ENCODE measurements at regions not wholly inside any gene's neighbourhood (a gene's known extent, or its start where the extent isn't known, plus 50 kb on each side); places are given as distances from the start of the nearest gene placed in this dataset.
"Not testable (repeated sequence)": the region's sequence is repeated elsewhere in the genome, so short reads cannot be mapped to it uniquely, and the experiment has no call there.

DNA sequence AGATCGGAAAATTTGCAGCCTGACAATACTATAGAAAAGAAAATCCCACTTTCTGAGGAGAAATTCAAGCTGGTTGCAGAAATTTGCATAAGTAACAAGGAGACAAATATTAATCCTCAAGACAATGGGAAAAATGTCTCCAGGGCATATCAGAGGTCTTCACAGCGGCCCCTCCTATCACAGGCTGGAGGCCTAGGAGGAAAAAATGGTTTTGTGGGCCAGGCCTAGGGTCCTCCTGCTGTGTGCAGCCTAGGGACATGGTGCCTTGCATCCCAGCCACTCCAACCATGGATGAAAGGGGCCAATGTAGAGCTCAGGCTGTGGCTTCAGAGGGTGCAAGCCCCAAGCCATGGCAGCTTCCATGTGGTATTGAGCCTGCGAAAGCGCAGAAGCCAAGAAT is 138.5 kb upstream of the MAN2A1 start:
- not testable (repeated sequence) for TF ChIP-seq YY1 (IDR thresholded peaks at IDR 0.05); MAX (IDR thresholded peaks at IDR 0.05); FOXA1 (IDR thresholded peaks at IDR 0.05); REST (IDR thresholded peaks at IDR 0.05); JUND (IDR thresholded peaks at IDR 0.05); TAF1 (conservative IDR thresholded peaks at IDR 0.05); RAD21 (IDR thresholded peaks at IDR 0.05); GABPA (IDR thresholded peaks at IDR 0.05 in 1 of 2, conservative IDR thresholded peaks at IDR 0.05 in 1 of 2)
- TF ChIP-seq, protein P1, sequence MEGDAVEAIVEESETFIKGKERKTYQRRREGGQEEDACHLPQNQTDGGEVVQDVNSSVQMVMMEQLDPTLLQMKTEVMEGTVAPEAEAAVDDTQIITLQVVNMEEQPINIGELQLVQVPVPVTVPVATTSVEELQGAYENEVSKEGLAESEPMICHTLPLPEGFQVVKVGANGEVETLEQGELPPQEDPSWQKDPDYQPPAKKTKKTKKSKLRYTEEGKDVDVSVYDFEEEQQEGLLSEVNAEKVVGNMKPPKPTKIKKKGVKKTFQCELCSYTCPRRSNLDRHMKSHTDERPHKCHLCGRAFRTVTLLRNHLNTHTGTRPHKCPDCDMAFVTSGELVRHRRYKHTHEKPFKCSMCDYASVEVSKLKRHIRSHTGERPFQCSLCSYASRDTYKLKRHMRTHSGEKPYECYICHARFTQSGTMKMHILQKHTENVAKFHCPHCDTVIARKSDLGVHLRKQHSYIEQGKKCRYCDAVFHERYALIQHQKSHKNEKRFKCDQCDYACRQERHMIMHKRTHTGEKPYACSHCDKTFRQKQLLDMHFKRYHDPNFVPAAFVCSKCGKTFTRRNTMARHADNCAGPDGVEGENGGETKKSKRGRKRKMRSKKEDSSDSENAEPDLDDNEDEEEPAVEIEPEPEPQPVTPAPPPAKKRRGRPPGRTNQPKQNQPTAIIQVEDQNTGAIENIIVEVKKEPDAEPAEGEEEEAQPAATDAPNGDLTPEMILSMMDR (IDR thresholded peaks at IDR 0.05; ENCODE audit: low read depth, low read length, missing input control) = not testable (repeated sequence)
- TF ChIP-seq, protein P2, sequence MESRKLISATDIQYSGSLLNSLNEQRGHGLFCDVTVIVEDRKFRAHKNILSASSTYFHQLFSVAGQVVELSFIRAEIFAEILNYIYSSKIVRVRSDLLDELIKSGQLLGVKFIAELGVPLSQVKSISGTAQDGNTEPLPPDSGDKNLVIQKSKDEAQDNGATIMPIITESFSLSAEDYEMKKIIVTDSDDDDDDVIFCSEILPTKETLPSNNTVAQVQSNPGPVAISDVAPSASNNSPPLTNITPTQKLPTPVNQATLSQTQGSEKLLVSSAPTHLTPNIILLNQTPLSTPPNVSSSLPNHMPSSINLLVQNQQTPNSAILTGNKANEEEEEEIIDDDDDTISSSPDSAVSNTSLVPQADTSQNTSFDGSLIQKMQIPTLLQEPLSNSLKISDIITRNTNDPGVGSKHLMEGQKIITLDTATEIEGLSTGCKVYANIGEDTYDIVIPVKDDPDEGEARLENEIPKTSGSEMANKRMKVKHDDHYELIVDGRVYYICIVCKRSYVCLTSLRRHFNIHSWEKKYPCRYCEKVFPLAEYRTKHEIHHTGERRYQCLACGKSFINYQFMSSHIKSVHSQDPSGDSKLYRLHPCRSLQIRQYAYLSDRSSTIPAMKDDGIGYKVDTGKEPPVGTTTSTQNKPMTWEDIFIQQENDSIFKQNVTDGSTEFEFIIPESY (IDR thresholded peaks at IDR 0.05) = not testable (repeated sequence)
